ENCODE measurements at regions not wholly inside any gene's neighbourhood (a gene's known extent, or its start where the extent isn't known, plus 50 kb on each side); places are given as distances from the start of the nearest gene placed in this dataset.

- TF ChIP-seq CTCF (IDR thresholded peaks at IDR 0.05; ENCODE audit: extremely low read depth, insufficient read depth, missing control alignments): no peak
- DNase-seq (ENCODE audit: low spot score): no peak
- in situ Hi-C loops (cut with MboI; ENCODE audit: low pct_unique_long_range_greater_than_20kb, low sequenced_read_pairs, unreplicated experiment): no loop called here
Measured at GRCh38 chr1:112040891-112041740, 51.6 kb upstream of the KCND3 start.

GRCh38 chr1:112043901-112044300 is 54.4 kb upstream of the KCND3 start:
- TF ChIP-seq CTCF (IDR thresholded peaks at IDR 0.05; ENCODE audit: extremely low read depth, insufficient read depth, missing control alignments): no peak
- no peak for DNase-seq (ENCODE audit: low spot score)
- in situ Hi-C loops (cut with MboI; ENCODE audit: low pct_unique_long_range_greater_than_20kb, low sequenced_read_pairs, unreplicated experiment): no loop called here

GRCh38 chr1:112044745-112045144 is 55.3 kb upstream of the KCND3 start:
- DNase-seq (ENCODE audit: low spot score): no peak
- in situ Hi-C loops (cut with MboI; ENCODE audit: low pct_unique_long_range_greater_than_20kb, low sequenced_read_pairs, unreplicated experiment): no loop called here
- TF ChIP-seq CTCF (IDR thresholded peaks at IDR 0.05; ENCODE audit: extremely low read depth, insufficient read depth, missing control alignments): no peak

GRCh38 chr1:112046630-112047029 is 57.2 kb upstream of the KCND3 start:
- TF ChIP-seq CTCF (IDR thresholded peaks at IDR 0.05; ENCODE audit: extremely low read depth, insufficient read depth, missing control alignments): no peak
- in situ Hi-C loops (cut with MboI; ENCODE audit: low pct_unique_long_range_greater_than_20kb, low sequenced_read_pairs, unreplicated experiment): no loop called here
- DNase-seq (ENCODE audit: low spot score): no peak

- no peak for TF ChIP-seq CTCF (IDR thresholded peaks at IDR 0.05; ENCODE audit: extremely low read depth, insufficient read depth, missing control alignments)
- DNase-seq (ENCODE audit: low spot score): no peak
- in situ Hi-C loops (cut with MboI; ENCODE audit: low pct_unique_long_range_greater_than_20kb, low sequenced_read_pairs, unreplicated experiment): no loop called here
Measured at GRCh38 chr1:112048421-112048820, 59.0 kb upstream of the KCND3 start.

GRCh38 chr1:112054510-112054909 is 65.0 kb upstream of the KCND3 start:
- in situ Hi-C loops (cut with MboI; ENCODE audit: low pct_unique_long_range_greater_than_20kb, low sequenced_read_pairs, unreplicated experiment): no loop called here
- DNase-seq (ENCODE audit: low spot score): no peak
- no peak for TF ChIP-seq CTCF (IDR thresholded peaks at IDR 0.05; ENCODE audit: extremely low read depth, insufficient read depth, missing control alignments)

Measured in GM13977 (cell line).